Mesothelial cell of epicardium (in vitro differentiated cells): ENCODE measurements at regions not wholly inside any gene's neighbourhood (a gene's known extent, or its start where the extent isn't known, plus 50 kb on each side); places are given as distances from the start of the nearest gene placed in this dataset. TPM values are rescaled to one million over a fixed set of nuclear protein-coding genes. Genes with fewer than 3 reads are reported as not detected.

ENCODE experiments used
- DNase-seq, 2 experiments: peaks; one replicate each; pipeline ENCODE4 v3.0.0; 2021; ENCODE audit warnings: low spot score in 2 of 2; ENCODE audit not compliant: unreplicated experiment in 2 of 2
- H3K27ac Mint-ChIP-seq: 2 replicates; pipeline ENCODE4 v1.8.0; 2021; ENCODE audit warnings: mixed read lengths
- H3K27me3 Mint-ChIP-seq: 2 replicates; pipeline ENCODE4 v1.8.0; 2021; ENCODE audit warnings: low read depth, mixed read lengths
- H3K36me3 Mint-ChIP-seq: 2 replicates; pipeline ENCODE4 v1.8.0; 2021; ENCODE audit warnings: mixed read lengths
- H3K4me1 Mint-ChIP-seq: 2 replicates; pipeline ENCODE4 v1.8.0; 2021; ENCODE audit warnings: mixed read lengths
- H3K4me3 Mint-ChIP-seq: 2 replicates; pipeline ENCODE4 v1.8.0; 2021; ENCODE audit warnings: mild to moderate bottlenecking, moderate library complexity, mixed read lengths
- H3K9me3 Mint-ChIP-seq: 2 replicates; pipeline ENCODE4 v1.8.0; 2021; ENCODE audit warnings: mixed read lengths
- CTCF ChIP-seq: fragments of 200-600 bp; sonication (generic); IDR thresholded peaks from one replicate; pipeline ENCODE4 v1.5.0; 2021; ENCODE audit warnings: antibody characterized with exemption; ENCODE audit not compliant: unreplicated experiment
- microRNA-seq: library from miRNA; unstranded; fragments of <30 nt; microRNA quantifications from one replicate; pipeline ENCODE4 v1.2.0, GENCODE V29; 2021; ENCODE audit warnings: inconsistent platforms, mixed read lengths

DNA sequence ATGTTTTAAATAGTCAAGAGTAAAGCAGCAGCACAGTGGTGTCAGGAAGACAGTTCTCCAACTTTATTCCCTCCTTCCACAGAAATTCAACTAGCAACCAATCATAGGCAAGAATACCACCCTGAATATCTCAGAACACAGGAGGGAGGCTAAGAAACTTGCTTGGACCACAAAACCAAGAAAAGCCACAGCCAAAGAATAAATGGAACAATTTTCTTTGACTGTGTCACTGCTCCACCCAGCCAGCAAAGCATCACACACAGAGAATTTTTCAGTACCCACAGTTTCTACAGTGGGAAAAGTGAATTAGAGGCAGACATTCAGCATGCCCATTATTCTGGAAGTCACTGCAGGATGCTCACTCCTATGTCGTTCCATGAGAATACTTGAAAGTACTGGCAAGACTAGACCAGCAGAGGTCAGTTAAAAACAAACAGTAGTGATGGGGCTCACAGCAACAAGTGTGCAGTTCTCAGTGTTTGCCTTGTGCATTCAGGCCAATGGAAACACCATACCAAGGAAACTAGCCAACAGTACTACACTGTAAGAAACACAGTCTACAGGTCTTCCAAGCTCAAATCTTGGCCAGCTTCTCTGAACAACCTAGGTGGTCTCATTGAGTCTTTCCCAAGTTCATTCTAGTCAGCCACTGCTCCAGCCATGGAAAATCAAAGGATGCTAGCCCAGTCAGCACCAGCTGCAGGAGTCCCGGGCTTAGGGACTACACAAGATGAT, 56.8 kb upstream of the FOXG1 start:
- no peak for DNase-seq
- no peak overlapping the region for H3K27ac Mint-ChIP-seq
- H3K4me1 Mint-ChIP-seq = no peaks in the 10 kb centered on the region
- H3K9me3 Mint-ChIP-seq = peaks cover 4% of the 10 kb centered on the region
- TF ChIP-seq CTCF = no peak
- no peaks in the 10 kb centered on the region for H3K36me3 Mint-ChIP-seq
- H3K27me3 Mint-ChIP-seq = no peaks in the 10 kb centered on the region
- no peak overlapping the region for H3K4me3 Mint-ChIP-seq

Small RNA genes in the stretch of these regions (microRNA-seq; reads per million reads assigned to microRNA genes)
- gene MIR3171 (not detected), gene MIR4307 (not detected)
